HL-60 (cell line): ENCODE measurements at regions not wholly inside any gene's neighbourhood (a gene's known extent, or its start where the extent isn't known, plus 50 kb on each side); places are given as distances from the start of the nearest gene placed in this dataset.
A peak's percentile ranks its signal among the peaks of the same experiment; 100 is the strongest.

ENCODE experiments used
- DNase-seq, 2 experiments: peaks; one replicate each; pipeline ENCODE4 v3.0.0-alpha.2; 2010 to 2020; ENCODE audit warnings: low read depth in 1 of 2, low spot score in 1 of 2
- H3K27ac ChIP-seq: fragments of 250-450 bp; sonication (Bioruptor Pico); replicated peaks from 2 replicates; pipeline ENCODE4 v1.5.1; 2020; ENCODE audit warnings: mild to moderate bottlenecking, moderate library complexity
- H3K27me3 ChIP-seq: fragments of 250-450 bp; sonication (Bioruptor Pico); 2 replicates; pipeline ENCODE4 v1.5.1; 2021; ENCODE audit warnings: mild to moderate bottlenecking, moderate library complexity; ENCODE audit not compliant: insufficient read depth, poor library complexity, severe bottlenecking
- H3K4me3 ChIP-seq: replicated peaks from 2 replicates; pipeline ENCODE4 v1.5.1; 2011; ENCODE audit warnings: mild to moderate bottlenecking, control low read depth, low read length; ENCODE audit not compliant: insufficient read depth
- GABPA ChIP-seq: IDR thresholded peaks from 2 replicates; pipeline ENCODE4 v1.6.1; 2012; ENCODE audit warnings: low read depth
- POLR2AphosphoS5 ChIP-seq: IDR thresholded peaks from 2 replicates; pipeline ENCODE4 v1.6.1; 2012; ENCODE audit warnings: low read depth
- REST ChIP-seq: IDR thresholded peaks from 2 replicates; pipeline ENCODE4 v1.6.1; 2012; ENCODE audit warnings: low read depth; ENCODE audit not compliant: insufficient replicate concordance
- SPI1 ChIP-seq: IDR thresholded peaks from 2 replicates; pipeline ENCODE4 v1.6.1; 2012; ENCODE audit warnings: low read depth, mild to moderate bottlenecking, borderline replicate concordance
- TF ChIP-seq, protein P1 (sequence below): IDR thresholded peaks from one replicate; pipeline ENCODE4 v1.5.1; 2011; ENCODE audit warnings: low read length, control low read depth, inconsistent platforms; ENCODE audit not compliant: insufficient read depth

GRCh38 chr12:92301356-92301755, 155.7 kb upstream of the BTG1 start:
- no peak overlapping the region for H3K27ac ChIP-seq
- DNase-seq, result no peak
- TF ChIP-seq SPI1 (no peak), GABPA (no peak), POLR2AphosphoS5 (no peak), REST (no peak)
- TF ChIP-seq, protein P1, sequence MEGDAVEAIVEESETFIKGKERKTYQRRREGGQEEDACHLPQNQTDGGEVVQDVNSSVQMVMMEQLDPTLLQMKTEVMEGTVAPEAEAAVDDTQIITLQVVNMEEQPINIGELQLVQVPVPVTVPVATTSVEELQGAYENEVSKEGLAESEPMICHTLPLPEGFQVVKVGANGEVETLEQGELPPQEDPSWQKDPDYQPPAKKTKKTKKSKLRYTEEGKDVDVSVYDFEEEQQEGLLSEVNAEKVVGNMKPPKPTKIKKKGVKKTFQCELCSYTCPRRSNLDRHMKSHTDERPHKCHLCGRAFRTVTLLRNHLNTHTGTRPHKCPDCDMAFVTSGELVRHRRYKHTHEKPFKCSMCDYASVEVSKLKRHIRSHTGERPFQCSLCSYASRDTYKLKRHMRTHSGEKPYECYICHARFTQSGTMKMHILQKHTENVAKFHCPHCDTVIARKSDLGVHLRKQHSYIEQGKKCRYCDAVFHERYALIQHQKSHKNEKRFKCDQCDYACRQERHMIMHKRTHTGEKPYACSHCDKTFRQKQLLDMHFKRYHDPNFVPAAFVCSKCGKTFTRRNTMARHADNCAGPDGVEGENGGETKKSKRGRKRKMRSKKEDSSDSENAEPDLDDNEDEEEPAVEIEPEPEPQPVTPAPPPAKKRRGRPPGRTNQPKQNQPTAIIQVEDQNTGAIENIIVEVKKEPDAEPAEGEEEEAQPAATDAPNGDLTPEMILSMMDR, result no peak

DNA sequence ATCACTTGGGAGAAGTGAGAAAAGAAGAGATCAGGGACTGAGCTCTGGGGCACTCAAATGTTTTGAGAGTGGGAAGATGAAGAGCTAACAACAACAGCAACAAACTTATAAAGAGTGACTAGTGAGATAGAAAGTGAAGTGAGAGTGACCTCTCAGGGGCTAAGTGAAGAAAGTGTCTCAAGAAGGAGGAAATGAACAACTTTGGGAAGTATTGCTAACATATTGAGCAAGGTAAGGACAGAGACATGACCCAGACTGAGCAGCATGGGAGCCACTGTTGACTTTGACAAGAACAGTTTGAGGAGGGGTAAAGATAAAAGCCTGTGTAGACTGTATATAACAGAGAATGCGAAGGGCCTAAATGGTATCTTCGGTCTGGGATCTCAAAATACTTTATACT, 155.1 kb upstream of the BTG1 start:
- peak; percentile 16 to 32 for DNase-seq
- no peaks in the 10 kb centered on the region for H3K27me3 ChIP-seq
- H3K27ac ChIP-seq, result no peak overlapping the region
- no peak for TF ChIP-seq GABPA
- no peak for TF ChIP-seq SPI1
- TF ChIP-seq, protein P1, result no peak
- TF ChIP-seq REST, result no peak
- TF ChIP-seq POLR2AphosphoS5, result no peak
- no peak overlapping the region for H3K4me3 ChIP-seq

More at GRCh38 chr12:92301356-92301755, 155.7 kb upstream of the BTG1 start:
- no peaks in the 10 kb centered on the region for H3K27me3 ChIP-seq
- H3K4me3 ChIP-seq, result no peak overlapping the region

DNA sequence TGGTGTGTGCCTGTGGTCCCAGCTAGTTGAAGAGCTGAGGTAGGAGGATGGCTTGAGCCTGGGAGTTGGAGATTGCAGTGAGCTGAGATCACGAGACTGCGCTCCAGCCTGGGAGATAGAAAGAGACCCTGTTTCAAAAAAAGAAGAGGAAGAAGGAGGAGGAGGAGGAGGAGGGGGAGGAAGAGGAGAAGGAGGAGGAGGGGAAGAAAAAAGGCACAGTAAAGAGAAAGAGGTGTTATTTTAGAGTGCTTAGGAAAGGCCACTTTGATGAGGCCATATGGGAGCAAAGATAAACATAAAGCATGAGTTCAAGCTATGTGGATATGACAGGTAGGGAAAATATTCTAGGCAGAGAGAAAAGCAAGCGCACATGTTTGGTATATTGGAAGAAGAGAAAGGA, 154.1 kb upstream of the BTG1 start:
- no peak for DNase-seq
- TF ChIP-seq REST (no peak), SPI1 (no peak), GABPA (no peak), POLR2AphosphoS5 (no peak)
- TF ChIP-seq, protein P1, result no peak

More for the DNA sequence above, 154.1 kb upstream of the BTG1 start:
- H3K27ac ChIP-seq, result no peak overlapping the region
- no peaks in the 10 kb centered on the region for H3K27me3 ChIP-seq
- no peak overlapping the region for H3K4me3 ChIP-seq
